Head of caudate nucleus (tissue), 42 donors: ENCODE measurements at regions not wholly inside any gene's neighbourhood (a gene's known extent, or its start where the extent isn't known, plus 50 kb on each side); places are given as distances from the start of the nearest gene placed in this dataset.

Experiments
- DNase-seq, 42 donors: peaks; one replicate each; pipeline versions ENCODE4 v3.0.0 to v3.0.0-alpha.2; 2020 to 2021; ENCODE audit warnings: mixed read lengths in 7 of 42
- intact Hi-C: fragments of 100-400 bp; cut with DNase I; formaldehyde crosslinking; loops from one replicate; pipeline ENCODE4 v1.15.0; 2022

GRCh38 chr1:83813576-83813975 is 185.4 kb downstream of the TTLL7 start:
- intact Hi-C loops: no loop called here
- DNase-seq: no peak

DNA sequence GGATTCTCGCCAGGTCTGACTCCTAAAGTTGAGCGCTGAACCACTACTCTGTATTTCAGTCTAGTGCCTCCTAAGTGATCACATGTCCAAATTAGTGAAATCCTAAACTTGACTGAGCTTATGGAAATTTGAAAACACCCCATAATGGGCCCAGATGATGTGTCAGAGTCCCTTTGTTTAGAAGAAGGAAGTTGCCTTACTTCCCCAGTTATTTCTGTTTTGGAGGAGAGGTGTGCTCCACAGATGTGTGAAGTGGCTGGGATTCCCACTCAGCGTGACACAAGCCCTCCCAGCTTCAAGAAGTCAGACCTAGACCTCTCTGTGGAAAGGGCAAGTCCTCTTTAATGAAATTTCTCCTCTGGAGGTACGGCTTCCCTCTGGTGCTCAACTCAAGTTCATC is 188.8 kb downstream of the TTLL7 start:
- intact Hi-C loops: no loop called here
- DNase-seq: no peak

GRCh38 chr1:83808536-83808935 is 190.4 kb downstream of the TTLL7 start:
- no peak for DNase-seq
- intact Hi-C loops: no loop called here

GRCh38 chr1:83807821-83808220 is 191.1 kb downstream of the TTLL7 start:
- intact Hi-C loops: no loop called here
- no peak for DNase-seq

DNA sequence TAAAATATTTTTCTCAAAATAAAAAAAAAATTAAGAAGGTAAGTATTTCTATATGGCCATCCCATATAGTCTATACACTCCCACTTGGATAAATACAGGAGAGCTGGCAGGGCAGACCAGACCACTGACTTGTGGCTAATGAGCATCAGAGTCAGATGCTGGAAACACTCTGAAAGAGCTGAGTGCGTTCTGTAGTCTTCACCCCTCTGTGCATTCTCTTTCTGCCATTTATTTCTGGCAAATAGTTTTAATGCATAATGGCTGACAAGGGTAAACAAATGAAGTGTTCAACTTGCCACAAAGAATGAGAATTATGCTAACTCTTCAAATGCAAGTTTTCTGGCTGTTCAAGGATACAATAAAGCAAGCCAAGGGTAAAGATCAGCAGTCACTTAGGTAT is 191.7 kb downstream of the TTLL7 start:
- no peak for DNase-seq
- intact Hi-C loops: no loop called here

DNA sequence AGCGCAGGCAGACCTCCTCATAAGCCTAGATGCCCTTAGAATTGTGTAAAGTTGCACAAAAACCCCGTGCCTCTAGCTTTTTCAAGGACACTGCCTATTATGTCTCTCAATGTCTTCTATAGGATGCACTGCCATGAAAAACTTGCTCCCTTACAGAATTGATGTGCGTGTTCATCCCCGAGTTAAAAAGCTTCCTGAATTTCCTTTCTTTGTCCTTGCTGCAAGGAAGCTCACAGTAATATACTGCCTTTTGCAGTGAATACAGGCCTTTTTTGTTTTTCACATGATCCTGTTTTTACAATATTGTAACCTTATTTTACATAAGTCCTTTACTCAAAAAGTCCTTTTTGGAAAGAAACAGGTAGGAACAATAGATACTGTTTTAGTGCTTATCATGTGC is 193.0 kb downstream of the TTLL7 start:
- DNase-seq: no peak
- intact Hi-C loops: no loop called here

DNA sequence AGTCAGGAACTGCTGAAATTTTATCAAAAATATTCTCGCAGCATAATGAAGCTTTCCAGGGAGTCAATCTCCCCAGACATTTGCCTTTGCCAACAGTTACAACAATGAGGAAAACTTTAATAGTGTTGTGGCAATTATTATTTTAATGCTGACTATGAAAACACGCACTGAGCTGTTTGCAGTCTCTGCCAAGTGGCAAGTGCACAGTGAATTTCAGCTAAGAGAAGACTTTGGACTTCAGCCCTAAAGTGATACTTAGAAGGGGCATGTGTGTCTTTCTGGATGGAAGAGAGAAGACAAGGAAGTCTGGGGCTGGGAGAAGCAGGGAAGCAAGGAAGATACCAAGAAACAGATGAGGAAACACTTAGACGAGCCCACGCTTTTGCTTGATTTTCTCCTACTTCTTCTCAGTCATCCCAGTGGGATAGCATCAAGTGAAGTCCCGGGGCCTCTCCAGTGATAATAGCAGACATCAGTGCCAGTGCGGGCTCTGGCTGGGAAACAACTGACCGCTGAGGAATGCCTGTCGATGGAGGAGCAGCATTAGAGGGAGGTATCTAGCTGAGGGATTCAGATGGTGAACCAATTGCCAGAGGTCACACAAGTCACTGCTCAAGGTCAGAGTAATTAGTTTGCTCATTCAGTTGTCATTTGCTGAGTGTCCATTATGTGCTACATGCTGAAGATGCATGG is 196.3 kb downstream of the TTLL7 start:
- intact Hi-C loops: no loop called here
- DNase-seq: no peak

GRCh38 chr1:83802023-83802422 is 196.9 kb downstream of the TTLL7 start:
- DNase-seq: no peak
- intact Hi-C loops: no loop called here

- intact Hi-C loops: no loop called here
- no peak for DNase-seq
These were observed 198.9 kb downstream of the TTLL7 start for GRCh38 chr1:83800066-83800465.

GRCh38 chr1:83799594-83799993 is 199.3 kb downstream of the TTLL7 start:
- intact Hi-C loops: no loop called here
- DNase-seq: peak in 1 of 42 donors; percentile 8

- intact Hi-C loops: no loop called here
- DNase-seq: no peak
These were observed 200.0 kb downstream of the TTLL7 start for GRCh38 chr1:83798965-83799364.

DNA sequence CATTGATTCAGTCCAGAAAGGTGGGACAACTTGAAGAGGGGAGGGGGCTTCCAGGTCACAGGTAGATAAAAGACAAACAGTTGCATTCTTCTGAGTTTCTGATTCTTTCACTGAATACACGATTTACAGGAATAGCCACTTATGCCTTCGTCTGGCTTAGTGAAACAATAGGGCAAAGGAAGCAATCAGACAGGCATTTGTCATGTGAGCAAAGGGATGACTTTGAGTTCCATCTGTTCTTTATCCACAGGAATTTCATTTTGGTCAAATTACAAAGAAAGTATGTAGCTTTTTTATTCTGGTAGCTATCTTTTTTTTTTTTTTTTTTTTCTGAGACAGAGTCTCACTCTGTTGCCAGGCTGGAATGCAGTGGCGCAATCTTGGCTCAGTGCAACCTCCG is 202.5 kb downstream of the TTLL7 start:
- DNase-seq: no peak
- intact Hi-C loops: no loop called here

- intact Hi-C loops: no loop called here
- no peak for DNase-seq
These were observed 204.5 kb downstream of the TTLL7 start for GRCh38 chr1:83794384-83794783.

DNA sequence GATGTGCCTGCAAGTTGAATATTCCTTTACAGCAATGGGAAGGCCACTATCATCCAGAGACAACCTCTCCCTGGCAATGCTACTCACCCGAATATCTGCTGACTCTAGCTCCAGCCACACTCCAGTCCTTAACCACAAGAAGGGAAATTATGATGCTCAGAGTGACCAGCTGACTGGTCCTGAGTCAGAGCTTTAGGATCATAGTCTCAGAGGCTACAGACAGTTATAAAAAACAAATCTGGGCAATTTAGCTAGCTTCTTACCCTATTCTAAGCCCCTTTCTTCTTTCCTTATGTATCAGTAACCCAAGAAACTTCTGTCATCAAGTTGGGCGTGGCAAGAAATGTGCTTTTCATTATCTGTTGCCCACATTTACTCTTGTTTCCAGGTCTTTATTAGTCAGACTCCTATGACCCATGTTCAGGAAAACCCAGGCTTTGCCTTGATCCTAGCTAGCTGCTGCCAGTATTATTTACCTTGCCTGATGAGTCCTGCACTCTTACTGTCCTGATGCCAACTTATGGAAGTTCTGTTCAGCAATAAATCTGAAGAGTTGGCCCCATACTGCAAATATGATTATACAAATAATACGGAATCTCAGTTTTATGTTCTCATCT is 207.0 kb downstream of the TTLL7 start:
- intact Hi-C loops: no loop called here
- DNase-seq: no peak

DNA sequence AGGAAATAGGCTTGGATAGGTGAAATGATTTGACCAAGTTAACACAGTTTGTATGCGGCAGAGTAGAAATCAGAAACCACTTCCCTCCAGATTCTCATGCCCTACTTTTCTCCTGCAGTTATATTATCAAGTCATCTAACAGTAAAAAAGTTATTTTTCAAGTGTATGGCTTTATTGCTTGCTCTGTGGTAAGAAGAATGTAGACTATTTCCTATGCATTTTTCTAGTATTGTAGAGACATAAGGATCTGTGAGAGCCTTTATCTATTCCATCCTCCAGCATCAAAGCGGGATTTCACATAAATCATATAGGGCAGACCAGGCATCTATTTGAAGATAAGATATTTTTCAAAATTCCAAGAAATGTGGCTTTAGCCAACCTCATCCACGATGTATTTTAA is 208.5 kb downstream of the TTLL7 start:
- intact Hi-C loops: no loop called here
- no peak for DNase-seq

DNA sequence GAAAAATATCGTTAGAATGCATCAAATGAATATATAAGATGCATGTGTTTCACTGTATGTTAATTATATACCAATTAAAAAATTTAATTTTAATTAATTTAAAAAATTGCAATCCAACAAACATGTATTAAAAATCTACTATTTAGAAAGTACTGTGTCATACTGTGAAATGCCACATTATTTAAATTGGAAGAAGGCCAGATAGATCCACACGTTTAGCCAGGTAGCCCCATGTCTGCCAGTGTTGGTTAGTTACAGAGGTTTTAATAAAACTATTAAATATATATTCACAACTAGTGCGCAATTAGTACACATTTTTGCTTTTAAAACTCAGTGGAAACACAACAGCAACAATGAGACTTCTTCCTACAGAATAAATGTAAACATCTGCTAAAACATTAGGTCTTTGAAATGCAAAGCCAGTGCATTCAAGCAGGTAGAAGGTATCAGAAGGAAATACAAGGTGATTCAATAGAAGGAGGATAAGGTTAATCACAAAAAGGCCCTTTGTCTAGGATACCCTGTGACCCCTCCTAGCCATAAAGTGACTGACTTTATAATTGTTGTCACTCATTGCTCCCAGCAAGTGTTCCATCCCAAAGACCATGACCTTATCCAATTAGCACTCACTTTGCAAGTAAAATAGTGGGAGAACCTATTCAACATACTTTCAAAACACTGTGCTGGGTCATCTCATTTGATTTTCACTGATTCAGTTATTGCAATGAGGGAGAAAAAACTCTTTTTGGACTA is 211.5 kb downstream of the TTLL7 start:
- intact Hi-C loops: no loop called here
- no peak for DNase-seq

- no peak for DNase-seq
- intact Hi-C loops: no loop called here
These were observed 217.3 kb downstream of the TTLL7 start for GRCh38 chr1:83781667-83782066.

GRCh38 chr1:83779565-83779964 is 219.4 kb downstream of the TTLL7 start:
- DNase-seq: no peak
- intact Hi-C loops: no loop called here

- DNase-seq: no peak
- intact Hi-C loops: no loop called here
These were observed 221.2 kb downstream of the TTLL7 start for GRCh38 chr1:83777758-83778101.

- intact Hi-C loops: no loop called here
- no peak for DNase-seq
These were observed 221.8 kb downstream of the TTLL7 start for GRCh38 chr1:83776913-83777757.
